HG02763 (cell line): ENCODE measurements at regions not wholly inside any gene's neighbourhood (a gene's known extent, or its start where the extent isn't known, plus 50 kb on each side); places are given as distances from the start of the nearest gene placed in this dataset.
"Not testable (repeated sequence)": the region's sequence is repeated elsewhere in the genome, so short reads cannot be mapped to it uniquely, and the experiment has no call there.

Source experiments
- ATAC-seq: cut with Tn5 transposase; IDR thresholded peaks from one replicate; pipeline ENCODE4 v1.9.1; 2021; ENCODE audit warnings: mild to moderate bottlenecking, moderate library complexity; ENCODE audit not compliant: unreplicated experiment

GRCh38 chr2:21821672-21822227, 698.0 kb downstream of the TDRD15 start:
- ATAC-seq = no peak

DNA sequence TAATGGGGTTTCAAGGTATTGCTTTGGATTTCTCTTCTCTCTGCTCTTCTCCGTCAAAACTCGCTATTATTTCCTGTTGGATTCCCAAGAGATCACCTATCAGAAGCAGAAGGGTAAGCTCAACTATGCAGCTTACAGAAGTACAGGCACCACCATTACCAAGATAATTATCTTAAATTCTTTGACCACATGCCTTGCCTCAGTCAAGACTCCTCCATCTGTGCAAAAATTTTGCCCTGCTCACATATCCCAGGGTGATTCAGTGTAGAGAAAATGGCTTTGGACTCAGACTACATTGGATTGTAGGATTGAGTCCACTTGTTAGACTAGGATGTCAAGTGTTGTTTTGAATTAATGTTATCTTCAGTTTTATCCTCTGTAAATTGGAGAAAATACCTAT, 698.7 kb downstream of the TDRD15 start:
- ATAC-seq = no peak

DNA sequence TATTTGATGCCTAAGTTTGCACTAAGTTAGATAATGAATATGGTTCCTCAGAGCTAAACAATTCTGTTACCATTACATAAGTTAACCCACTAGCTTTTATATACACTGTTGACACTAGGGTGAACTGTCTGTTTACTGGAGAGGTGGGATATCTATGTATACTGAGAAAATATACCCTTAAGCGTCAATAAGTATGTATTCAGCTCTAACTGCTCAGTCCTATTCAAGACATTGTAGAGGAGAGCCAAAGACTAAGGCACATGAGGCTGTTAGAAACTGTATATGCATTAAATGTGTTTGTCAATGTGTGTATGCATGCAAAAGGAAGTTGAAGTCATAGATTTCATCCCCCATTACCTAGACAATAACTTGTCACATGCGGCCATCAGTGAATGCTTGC, 710.0 kb downstream of the TDRD15 start:
- ATAC-seq = no peak

DNA sequence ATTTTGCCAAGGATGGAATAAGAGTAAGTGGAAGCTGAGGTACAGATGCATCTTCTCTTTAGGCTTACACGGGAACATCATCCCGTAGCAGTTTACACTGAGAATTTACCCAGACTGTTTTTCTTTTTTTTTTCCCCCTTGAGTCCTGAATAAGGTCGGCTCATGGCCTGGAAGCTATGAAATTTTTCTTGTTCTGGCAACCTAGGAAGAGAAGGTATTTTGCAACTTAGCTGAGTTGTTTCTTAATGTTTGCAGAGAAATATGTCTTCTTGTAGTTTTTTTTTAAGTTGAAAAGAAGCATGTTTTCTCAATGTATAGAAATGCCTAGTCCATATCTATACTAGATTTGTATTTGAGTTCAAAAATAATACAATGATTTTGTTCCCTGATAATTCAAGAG, 712.5 kb downstream of the TDRD15 start:
- ATAC-seq = no peak

DNA sequence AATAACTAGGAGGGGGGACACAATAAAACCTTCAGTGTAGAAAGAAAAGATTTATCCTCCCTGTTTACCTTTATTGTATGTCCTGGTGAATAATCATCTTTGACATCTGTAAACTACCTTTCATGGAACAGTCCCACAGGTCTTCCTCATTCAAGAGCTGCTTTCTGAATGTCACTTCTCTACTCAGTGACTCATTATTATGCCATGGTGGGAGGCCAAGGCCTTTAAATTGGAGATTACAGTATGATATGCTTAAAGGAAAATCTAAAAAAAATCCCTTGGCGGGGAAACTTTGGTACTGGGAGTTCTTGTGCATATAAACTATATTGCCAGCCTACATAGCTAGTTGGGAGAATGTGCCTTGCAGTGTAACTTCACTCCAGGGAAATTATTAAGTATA, 713.0 kb downstream of the TDRD15 start:
- no peak for ATAC-seq

- no peak for ATAC-seq
Observed at GRCh38 chr2:21837168-21837960, 713.6 kb downstream of the TDRD15 start.

- ATAC-seq = no peak
Observed at GRCh38 chr2:21841341-21841740, 717.6 kb downstream of the TDRD15 start.

DNA sequence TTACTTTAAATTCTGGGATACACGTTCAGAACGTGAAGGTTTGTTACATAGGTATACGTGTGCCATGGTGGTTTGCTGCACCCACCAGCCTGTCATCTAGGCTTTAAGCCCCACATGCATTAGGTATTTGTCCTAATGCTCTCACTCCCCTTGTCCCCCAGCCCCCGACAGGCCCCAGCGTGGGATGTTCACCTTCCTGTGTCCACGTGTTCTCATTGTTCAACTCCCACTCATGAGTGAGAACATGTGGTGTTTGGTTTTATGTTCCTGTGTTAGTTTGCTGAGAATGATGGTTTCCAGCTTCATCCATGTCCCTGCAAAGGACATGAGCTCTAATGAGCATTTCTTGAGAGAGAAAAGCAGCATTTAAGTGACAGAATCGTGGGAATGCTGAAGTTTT, 726.6 kb downstream of the TDRD15 start:
- ATAC-seq = not testable (repeated sequence)

- ATAC-seq = no peak
Observed at GRCh38 chr2:21854938-21855337, 731.2 kb downstream of the TDRD15 start.

- no peak for ATAC-seq
Observed at GRCh38 chr2:21856708-21857107, 732.9 kb downstream of the TDRD15 start.

GRCh38 chr2:21860907-21861306, 737.1 kb downstream of the TDRD15 start:
- no peak for ATAC-seq

DNA sequence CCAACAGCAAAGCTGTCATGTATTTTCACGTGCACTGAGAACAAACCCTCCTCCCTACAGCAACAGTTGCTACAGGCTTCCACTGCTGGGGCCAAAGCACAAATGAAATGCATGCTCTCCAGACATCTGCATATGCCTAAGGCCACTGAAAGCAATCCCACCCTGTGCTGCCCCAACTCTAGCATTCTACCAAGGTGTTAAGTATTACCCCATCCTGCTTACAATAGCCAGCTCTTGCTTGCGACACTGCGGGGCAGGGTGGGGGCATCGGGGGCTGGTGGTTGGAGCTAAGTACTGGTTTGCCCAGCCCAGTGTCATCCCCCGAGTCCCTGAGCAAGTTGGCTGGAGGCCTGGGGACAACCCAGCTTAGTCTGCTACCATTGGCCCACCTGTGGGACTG, 742.5 kb downstream of the TDRD15 start:
- ATAC-seq = no peak

- no peak for ATAC-seq
Observed at GRCh38 chr2:21887881-21888280, 764.1 kb downstream of the TDRD15 start.

- ATAC-seq = no peak
Observed at GRCh38 chr2:21890041-21890440, 766.3 kb downstream of the TDRD15 start.

- no peak for ATAC-seq
Observed at GRCh38 chr2:21890716-21891115, 766.9 kb downstream of the TDRD15 start.

- no peak for ATAC-seq
Observed at GRCh38 chr2:21891191-21891590, 767.4 kb downstream of the TDRD15 start.

DNA sequence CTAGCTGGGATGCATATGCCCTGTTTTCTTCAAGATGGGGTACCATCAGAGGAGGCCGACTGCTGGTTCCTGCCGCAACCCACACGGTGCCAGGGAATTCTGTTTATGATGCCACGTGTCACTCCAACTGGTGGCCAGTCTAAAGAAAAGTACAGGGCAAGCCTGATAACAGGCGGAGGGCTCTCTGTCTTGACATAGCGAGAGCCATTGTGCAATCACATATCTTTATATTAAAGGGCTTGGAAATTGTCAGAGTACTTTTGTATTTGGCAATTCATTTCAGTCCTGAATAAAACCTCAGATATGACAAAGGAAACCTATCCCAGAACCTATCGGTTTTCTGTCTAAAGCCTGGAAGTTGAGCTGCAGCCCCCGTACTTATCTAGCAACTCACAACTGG, 768.4 kb downstream of the TDRD15 start:
- ATAC-seq = no peak

GRCh38 chr2:21895200-21895599, 771.4 kb downstream of the TDRD15 start:
- ATAC-seq = no peak

GRCh38 chr2:21908712-21909380, 785.1 kb downstream of the TDRD15 start:
- not testable (repeated sequence) for ATAC-seq

- no peak for ATAC-seq
Observed at GRCh38 chr2:21910832-21911507, 787.2 kb downstream of the TDRD15 start.

DNA sequence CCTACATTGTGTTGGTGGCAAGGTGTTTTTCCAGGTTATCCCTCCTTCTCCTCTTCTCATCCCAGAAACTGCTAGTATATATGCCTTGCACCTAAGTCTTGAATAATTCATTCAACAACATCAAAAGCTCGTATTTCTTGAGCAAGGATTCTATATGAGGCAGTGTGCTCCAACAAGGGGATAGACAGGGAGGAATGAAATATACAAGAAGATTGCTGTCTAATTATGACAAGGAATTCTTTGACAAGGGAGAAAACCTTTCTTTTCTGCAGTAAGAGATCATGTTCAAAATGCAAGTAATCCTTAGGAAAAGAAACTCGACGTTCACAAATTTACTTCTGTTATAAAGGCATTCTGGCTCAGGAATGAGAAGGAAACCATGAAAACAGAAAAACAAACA, 788.6 kb downstream of the TDRD15 start:
- ATAC-seq = no peak

DNA sequence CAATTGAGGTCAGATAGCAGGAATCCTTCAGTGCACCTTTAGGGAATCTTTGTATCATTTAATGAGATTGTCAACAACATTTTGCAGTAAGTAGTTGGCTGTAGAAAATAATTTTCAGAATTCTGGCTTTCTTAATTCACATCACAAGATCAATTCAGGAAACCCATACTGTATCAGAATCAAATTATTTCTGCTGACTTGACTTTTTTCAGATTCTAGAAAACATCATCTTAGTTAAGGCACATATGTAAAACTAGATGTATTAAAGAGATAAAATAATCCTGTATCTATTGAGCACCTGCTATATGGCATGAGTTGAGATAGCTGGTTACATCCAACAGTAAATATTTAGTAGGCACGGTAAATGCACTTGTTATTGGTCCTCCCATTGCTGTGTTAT, 791.4 kb downstream of the TDRD15 start:
- no peak for ATAC-seq
